HepG2 (cell line): ENCODE measurements at regions not wholly inside any gene's neighbourhood (a gene's known extent, or its start where the extent isn't known, plus 50 kb on each side); places are given as distances from the start of the nearest gene placed in this dataset.
"Not testable (repeated sequence)": the region's sequence is repeated elsewhere in the genome, so short reads cannot be mapped to it uniquely, and the experiment has no call there.

Source experiments
- ATAC-seq: fragments of 200-7000 bp; cut with Tn5 transposase; 3 replicates; pipeline ENCODE4 v1.9.1; 2020; ENCODE audit warnings: mild to moderate bottlenecking, moderate library complexity
- BruUV-seq: library from RNA; stranded (reverse); fragments of 400-500 nt; replicated peaks from 2 replicates; lab custom pipeline; 2021; lab: Mats Ljungman, UMichigan
- CTCF ChIA-PET: fragments of 300-600 bp; formaldehyde crosslinking; extraction: SDS; loops from one replicate; lab custom pipeline; 2021; ENCODE audit warnings: low total read pairs, inconsistent platforms, low intra/inter-chr PET ratio; lab: Yijun Ruan, JAX
- POLR2A ChIA-PET: fragments of 350-600 bp; sonication (Branson Sonifier 250); formaldehyde crosslinking; loops from one replicate; lab custom pipeline; 2020; ENCODE audit warnings: antibody characterized with exemption, inconsistent platforms; lab: Yijun Ruan, JAX
- DNase-seq: peaks from one replicate; pipeline ENCODE4 v3.0.0-alpha.2; 2015; ENCODE audit warnings: low spot score
- FAIRE-seq: peaks from 3 replicates; lab custom pipeline; 2011; peaks lifted over from hg19 to GRCh38; lab: Jason Lieb, UNC
- H2AFZ ChIP-seq: one replicate; pipeline ENCODE4 v1.6.1; 2011; ENCODE audit warnings: low read length, inconsistent platforms
- H3K27ac ChIP-seq: fragments of 300-600 bp; 3 replicates; pipeline ENCODE4 v1.8.0; 2011; ENCODE audit warnings: mixed run types, mild to moderate bottlenecking, mixed read lengths, low read length, inconsistent platforms; ENCODE audit not compliant: insufficient read depth; ENCODE audit errors: extremely low read length
- H3K27me3 ChIP-seq, 2 experiments: fragments of 200-600 bp in 1 of 2; 2 replicates in 1 of 2; 3 replicates in 1 of 2; pipeline versions ENCODE4 v1.6.0 to v1.8.0; 2011; ENCODE audit warnings: low read length in 2 of 2, mild to moderate bottlenecking in 2 of 2, moderate library complexity in 2 of 2, inconsistent platforms in 1 of 2; ENCODE audit not compliant: insufficient read depth in 2 of 2, control insufficient read depth in 1 of 2
- H3K36me3 ChIP-seq, 2 experiments: fragments of 200-600 bp in 1 of 2; replicated peaks in 1 of 2; 2 replicates in 1 of 2; 3 replicates in 1 of 2; pipeline versions ENCODE4 v1.5.1 to v1.8.0; 2011; ENCODE audit warnings: low read length in 2 of 2, inconsistent platforms in 1 of 2; ENCODE audit not compliant: insufficient read depth in 2 of 2, control insufficient read depth in 1 of 2
- H3K4me1 ChIP-seq: 2 replicates; pipeline ENCODE4 v1.5.1; 2012; ENCODE audit warnings: low read length, inconsistent platforms; ENCODE audit not compliant: insufficient read depth
- H3K4me2 ChIP-seq: 2 replicates; pipeline ENCODE4 v1.6.0; 2011; ENCODE audit warnings: low read depth, low read length, inconsistent platforms
- H3K4me3 ChIP-seq, 3 experiments: fragments of 200-600 bp in 1 of 3; sonication (generic), shearing (Covaris generic) in 1 of 3; replicated peaks in 1 of 3; 2 replicates each; pipeline ENCODE4 v1.5.1; 2011 to 2016; ENCODE audit warnings: low read length in 3 of 3, inconsistent platforms in 2 of 3, low read depth in 2 of 3, mild to moderate bottlenecking in 2 of 3, control low read depth in 1 of 3, mixed read lengths in 1 of 3; ENCODE audit not compliant: insufficient read depth in 1 of 3
- H3K79me2 ChIP-seq: one replicate; pipeline ENCODE4 v1.6.1; 2011; ENCODE audit warnings: low read length, inconsistent platforms; ENCODE audit not compliant: insufficient read depth
- H3K9ac ChIP-seq: 2 replicates; pipeline ENCODE4 v1.6.0; 2011; ENCODE audit warnings: mild to moderate bottlenecking, low read depth, low read length, inconsistent platforms; ENCODE audit not compliant: insufficient read depth
- H3K9me3 ChIP-seq: 2 replicates; pipeline ENCODE4 v1.5.1; 2012; ENCODE audit warnings: mild to moderate bottlenecking, low read length
- H4K20me1 ChIP-seq: 2 replicates; pipeline ENCODE4 v1.6.0; 2011; ENCODE audit warnings: inconsistent platforms, mild to moderate bottlenecking, low read length, moderate library complexity; ENCODE audit not compliant: insufficient read depth
- DBP ChIP-seq: sonication (generic); formaldehyde crosslinking; IDR thresholded peaks from 2 replicates; pipeline ENCODE4 v1.4.0; 2020; ENCODE audit warnings: missing genetic modification reagents; ENCODE audit errors: not compliant biosample characterization
- ELF1 ChIP-seq: sonication (generic); formaldehyde crosslinking; IDR thresholded peaks from 2 replicates; pipeline ENCODE4 v1.4.0; 2020; ENCODE audit warnings: missing genetic modification reagents
- ELF3 ChIP-seq: IDR thresholded peaks from 2 replicates; pipeline ENCODE4 v1.6.1; 2016; ENCODE audit warnings: missing genetic modification reagents, missing compliant biosample characterization
- FLYWCH1 ChIP-seq: sonication (generic); formaldehyde crosslinking; IDR thresholded peaks from 2 replicates; pipeline ENCODE4 v1.8.1; 2023; ENCODE audit warnings: mild to moderate bottlenecking, missing genetic modification reagents
- HNF4A ChIP-seq: sonication (generic); formaldehyde crosslinking; IDR thresholded peaks from 2 replicates; pipeline ENCODE4 v1.4.0; 2020; ENCODE audit warnings: missing genetic modification reagents
- HOMEZ ChIP-seq: IDR thresholded peaks from 2 replicates; pipeline ENCODE4 v1.6.1; 2016; ENCODE audit warnings: low read depth
- POGZ ChIP-seq: sonication (generic); formaldehyde crosslinking; IDR thresholded peaks from 2 replicates; pipeline ENCODE4 v1.4.0; 2020; ENCODE audit warnings: mild to moderate bottlenecking, missing genetic modification reagents
- ZMAT5 ChIP-seq: sonication (generic); formaldehyde crosslinking; IDR thresholded peaks from 2 replicates; pipeline ENCODE4 v1.5.0; 2020; ENCODE audit warnings: mild to moderate bottlenecking, low read depth, missing genetic modification reagents, borderline replicate concordance
- ZMYM4 ChIP-seq: sonication (generic); formaldehyde crosslinking; IDR thresholded peaks from 2 replicates; pipeline ENCODE4 v1.8.1; 2023; ENCODE audit warnings: mild to moderate bottlenecking, missing genetic modification reagents
- ZNF746 ChIP-seq: sonication (generic); formaldehyde crosslinking; IDR thresholded peaks from 2 replicates; pipeline ENCODE4 v1.8.0; 2022; ENCODE audit warnings: mild to moderate bottlenecking, missing genetic modification reagents
- WGBS: methylation state at CpG from one replicate; pipeline ENCODE4 v1.1.6; 2017; ENCODE audit warnings: low lambda C conversion rate; 5-methylcytosine and 5-hydroxymethylcytosine counted together
- in situ Hi-C: cut with HindIII; loops from 2 replicates; pipeline ENCODE4 v1.10.0; 2017; ENCODE audit warnings: low pct_unique_long_range_greater_than_20kb; ENCODE audit not compliant: extremely low pct_ligation_motif_present
- intact Hi-C: fragments of 100-400 bp; cut with micrococcal nuclease; formaldehyde crosslinking; loops from one replicate; pipeline ENCODE4 v1.10.0; 2022; ENCODE audit not compliant: unreplicated experiment

GRCh38 chr5:102591650-102592049, 92.8 kb upstream of the SLCO6A1 start (continued):
- TF ChIP-seq DBP (CRISPR knock-in tag) (no peak), ZNF746 (CRISPR knock-in tag) (no peak), ZMAT5 (CRISPR knock-in tag) (no peak), FLYWCH1 (no peak)

GRCh38 chr5:102592586-102592985, 93.8 kb upstream of the SLCO6A1 start:
- H3K27me3 ChIP-seq, in situ Hi-C loops, BruUV-seq, FAIRE-seq, ATAC-seq, H3K27ac ChIP-seq, DNase-seq, H3K79me2 ChIP-seq, CTCF ChIA-PET, intact Hi-C loops, H3K9me3 ChIP-seq, H4K20me1 ChIP-seq, H3K36me3 ChIP-seq, H2AFZ ChIP-seq, H3K9ac ChIP-seq, H3K4me3 ChIP-seq: not testable (repeated sequence)
- peak; percentile 50 for TF ChIP-seq ZMYM4 (CRISPR knock-in tag)
- TF ChIP-seq ELF1, result 0 out of 2 replicates have a peak, but pooled peaks have one; percentile 28
- 0 out of 2 replicates have a peak, but pooled peaks have one; percentile 39 for TF ChIP-seq ELF3 (CRISPR knock-in tag)
- TF ChIP-seq POGZ (CRISPR knock-in tag), result peak; percentile 38; the same call in 1 of the 2 replicates
- TF ChIP-seq HNF4A (CRISPR knock-in tag), result peak; percentile 59
- TF ChIP-seq HOMEZ (CRISPR knock-in tag), result peak; percentile 85; the same call in 1 of the 2 replicates
- 2% methylated on average over 3 of the region's 3 CpGs for WGBS
- Histone ChIP-seq H3K4me1 (peaks cover 13% of the 10 kb centered on the region), H3K4me2 (peak overlapping the region; percentile 42; the same call in 1 of the 2 replicates)
- POLR2A ChIA-PET, result interaction anchor here (0.6 kb wide), 1 partner anchor 455 kb away, joined by 3 read pairs; no protein-coding TSS in a partner anchor
